ENCODE measurements at regions not wholly inside any gene's neighbourhood (a gene's known extent, or its start where the extent isn't known, plus 50 kb on each side); places are given as distances from the start of the nearest gene placed in this dataset.

GRCh38 chr6:4398791-4399190 is 263.4 kb upstream of the ECI2 start:
- no peak for TF ChIP-seq CTCF (conservative IDR thresholded peaks at IDR 0.05; ENCODE audit: low read length)
- no peak for TF ChIP-seq EZH2phosphoT487 (IDR thresholded peaks at IDR 0.05; ENCODE audit: borderline replicate concordance, low read depth, low read length)
